HG02970 (cell line): ENCODE measurements at regions not wholly inside any gene's neighbourhood (a gene's known extent, or its start where the extent isn't known, plus 50 kb on each side); places are given as distances from the start of the nearest gene placed in this dataset.
"Not testable (repeated sequence)": the region's sequence is repeated elsewhere in the genome, so short reads cannot be mapped to it uniquely, and the experiment has no call there.

ENCODE experiments used
- ATAC-seq: cut with Tn5 transposase; IDR thresholded peaks from one replicate; pipeline ENCODE4 v1.9.1; 2021; ENCODE audit warnings: mild to moderate bottlenecking, moderate library complexity, moderate number of reproducible peaks; ENCODE audit not compliant: unreplicated experiment, low FRiP score

- no peak for ATAC-seq
Measured at GRCh38 chr2:122651780-122652179, 896.3 kb downstream of the TSN start.

- ATAC-seq: no peak
Measured at GRCh38 chr2:122652670-122653069, 897.2 kb downstream of the TSN start.

GRCh38 chr2:122656403-122656802 lies 901.0 kb downstream of the TSN start:
- ATAC-seq: no peak

GRCh38 chr2:122660786-122661634 lies 905.6 kb downstream of the TSN start:
- no peak for ATAC-seq

GRCh38 chr2:122663620-122664019 lies 908.2 kb downstream of the TSN start:
- ATAC-seq: no peak

GRCh38 chr2:122669627-122670026 lies 914.2 kb downstream of the TSN start:
- ATAC-seq: no peak

GRCh38 chr2:122670897-122671296 lies 915.4 kb downstream of the TSN start:
- no peak for ATAC-seq

GRCh38 chr2:122680662-122681061 lies 925.2 kb downstream of the TSN start:
- no peak for ATAC-seq

GRCh38 chr2:122681626-122682025 lies 926.2 kb downstream of the TSN start:
- ATAC-seq: no peak

- ATAC-seq: no peak
Measured at GRCh38 chr2:122682356-122682755, 926.9 kb downstream of the TSN start.

- ATAC-seq: no peak
Measured at GRCh38 chr2:122683018-122683417, 927.6 kb downstream of the TSN start.

- no peak for ATAC-seq
Measured at GRCh38 chr2:122692400-122693083, 937.1 kb downstream of the TSN start.

GRCh38 chr2:122697415-122697814 lies 942.0 kb downstream of the TSN start:
- no peak for ATAC-seq

- no peak for ATAC-seq
Measured at GRCh38 chr2:122703676-122704075, 948.2 kb downstream of the TSN start.

- ATAC-seq: peak; percentile 34
Measured at GRCh38 chr2:122704109-122704563, 948.7 kb downstream of the TSN start.

- ATAC-seq: no peak
Measured at GRCh38 chr2:122705746-122706145, 950.3 kb downstream of the TSN start.

- no peak for ATAC-seq
Measured at GRCh38 chr2:122706757-122707223, 951.3 kb downstream of the TSN start.

- peak; percentile 65 for ATAC-seq
Measured at GRCh38 chr2:122707224-122707824, 951.9 kb downstream of the TSN start.

GRCh38 chr2:122710049-122710448 lies 954.6 kb downstream of the TSN start:
- no peak for ATAC-seq

- ATAC-seq: no peak
Measured at GRCh38 chr2:122713800-122714199, 958.3 kb downstream of the TSN start.

- ATAC-seq: not testable (repeated sequence)
Measured at GRCh38 chr2:122720822-122721221, 965.4 kb downstream of the TSN start.
